SJCRH30 (cell line): ENCODE measurements at regions not wholly inside any gene's neighbourhood (a gene's known extent, or its start where the extent isn't known, plus 50 kb on each side); places are given as distances from the start of the nearest gene placed in this dataset.

Source experiments
- DNase-seq, 2 experiments: peaks; one replicate each; pipeline ENCODE4 v3.0.0-alpha.2; 2015 to 2020
- H3K27ac ChIP-seq: fragments of 250-450 bp; sonication (Bioruptor Pico); 2 replicates; pipeline ENCODE4 v1.5.1; 2020; ENCODE audit warnings: mild to moderate bottlenecking, moderate library complexity
- H3K27me3 ChIP-seq: fragments of 250-450 bp; sonication (Bioruptor Pico); 2 replicates; pipeline ENCODE4 v1.5.1; 2020; ENCODE audit warnings: mild to moderate bottlenecking, moderate library complexity
- H3K36me3 ChIP-seq: fragments of 250-450 bp; sonication (Bioruptor Pico); 2 replicates; pipeline ENCODE4 v1.5.1; 2020; ENCODE audit warnings: mild to moderate bottlenecking, moderate library complexity
- H3K4me1 ChIP-seq: fragments of 250-450 bp; sonication (Bioruptor Pico); 2 replicates; pipeline ENCODE4 v1.5.1; 2020; ENCODE audit warnings: mild to moderate bottlenecking, moderate library complexity
- H3K4me3 ChIP-seq: fragments of 250-450 bp; sonication (Bioruptor Pico); 2 replicates; pipeline ENCODE4 v1.5.1; 2020; ENCODE audit warnings: mild to moderate bottlenecking, moderate library complexity
- H3K9me3 ChIP-seq: fragments of 250-450 bp; sonication (Bioruptor Pico); replicated peaks from 2 replicates; pipeline ENCODE4 v1.5.1; 2020; ENCODE audit warnings: mild to moderate bottlenecking, moderate library complexity

DNA sequence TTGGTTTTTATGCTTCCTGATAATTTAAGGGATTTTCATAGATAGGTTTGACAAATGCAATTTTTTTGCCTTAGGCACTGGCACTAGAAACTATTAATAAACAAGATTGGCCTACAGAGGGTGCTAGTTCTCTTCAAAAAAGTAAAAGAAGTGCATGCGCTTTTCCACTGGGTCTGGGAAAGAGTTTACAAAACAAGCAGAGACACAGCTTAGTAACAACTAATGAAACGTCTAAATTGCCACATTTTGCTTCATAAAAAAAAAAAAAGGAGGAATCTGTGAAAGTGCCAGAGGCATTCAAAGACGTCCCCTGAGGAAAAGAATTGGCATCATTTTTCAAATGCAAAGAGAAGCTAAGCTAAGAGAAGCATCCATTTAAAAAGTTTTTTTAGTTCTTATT, 58.3 kb upstream of the EEA1 start:
- no peaks in the 10 kb centered on the region for H3K27me3 ChIP-seq
- no peaks in the 10 kb centered on the region for H3K4me1 ChIP-seq
- peak; percentile 17 to 70 for DNase-seq
- H3K9me3 ChIP-seq: 0 out of 2 replicates have a peak, but pooled peaks cover 3% of the 10 kb centered on the region
- H3K4me3 ChIP-seq: no peak overlapping the region
- H3K27ac ChIP-seq: no peak overlapping the region
- no peaks in the 10 kb centered on the region for H3K36me3 ChIP-seq

DNA sequence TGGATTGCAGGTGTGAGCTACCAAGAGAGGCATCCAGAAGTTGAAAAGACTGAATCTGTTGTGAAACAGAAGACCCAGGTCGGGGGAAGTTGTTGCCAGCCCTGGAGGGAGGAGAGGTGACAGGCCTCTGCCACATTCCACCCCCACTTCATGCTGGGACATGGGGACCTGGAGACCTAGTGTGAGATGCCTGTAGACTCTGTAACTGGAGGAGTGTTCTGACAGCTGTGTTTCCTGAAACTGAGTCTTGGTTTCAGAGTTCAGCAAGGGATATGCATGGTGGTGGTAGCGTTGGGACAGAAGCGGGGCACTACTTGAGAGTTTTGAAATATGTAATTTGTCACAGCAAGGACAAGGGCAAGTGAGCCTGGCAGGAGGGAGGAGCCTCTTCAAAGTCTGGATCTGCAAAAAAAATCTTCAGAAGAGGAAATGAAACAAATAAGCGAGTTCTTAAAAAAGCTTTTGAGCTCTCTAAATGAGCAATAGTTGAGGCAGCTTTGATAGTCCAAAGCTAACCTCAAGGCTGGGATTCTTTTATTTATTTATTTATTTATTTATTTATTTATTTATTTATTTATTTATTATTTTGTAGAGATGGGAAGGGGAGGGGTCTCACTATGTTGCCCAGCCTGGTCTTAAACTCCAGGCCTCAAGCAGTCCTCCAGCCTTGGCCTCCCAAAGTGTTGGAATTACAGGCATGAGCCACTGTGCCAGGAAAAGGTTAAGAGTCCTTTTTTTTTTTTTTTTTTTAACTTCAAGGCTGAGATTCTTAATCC, 58.9 kb upstream of the EEA1 start:
- peak in 1 of 2 experiments; percentile 31 for DNase-seq
- Histone ChIP-seq H3K9me3 (0 out of 2 replicates have a peak, but pooled peaks cover 4% of the 10 kb centered on the region), H3K27me3 (no peaks in the 10 kb centered on the region), H3K36me3 (no peaks in the 10 kb centered on the region), H3K4me3 (no peak overlapping the region), H3K4me1 (no peaks in the 10 kb centered on the region), H3K27ac (no peak overlapping the region)

DNA sequence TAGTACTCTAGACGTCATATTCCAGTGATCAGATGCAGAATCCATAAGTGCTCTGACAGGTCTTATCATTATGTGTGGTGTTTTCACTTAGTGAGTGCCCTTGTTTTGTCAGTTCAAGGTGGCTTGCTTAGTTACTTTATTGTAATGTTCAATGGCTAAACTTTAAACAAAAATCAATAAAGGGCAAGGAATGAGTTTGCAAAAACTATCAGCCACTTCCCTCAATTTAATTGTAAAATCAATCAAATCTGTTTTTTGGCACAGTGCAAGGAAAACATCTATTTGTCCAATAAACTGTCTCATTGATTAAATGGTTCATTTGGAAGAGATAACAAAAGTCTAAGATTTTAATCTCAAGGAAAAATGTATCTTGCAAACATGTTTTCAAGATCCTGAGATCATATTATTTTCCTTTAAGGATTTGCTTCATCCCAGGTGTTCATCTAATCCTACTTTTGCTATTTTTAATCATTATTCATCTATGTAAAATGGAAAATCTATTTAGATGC, 59.6 kb upstream of the EEA1 start:
- H3K9me3 ChIP-seq: 0 out of 2 replicates have a peak, but pooled peaks cover 5% of the 10 kb centered on the region
- no peaks in the 10 kb centered on the region for H3K4me1 ChIP-seq
- no peak overlapping the region for H3K27ac ChIP-seq
- H3K36me3 ChIP-seq: no peaks in the 10 kb centered on the region
- no peaks in the 10 kb centered on the region for H3K27me3 ChIP-seq
- no peak overlapping the region for H3K4me3 ChIP-seq
- DNase-seq: no peak

DNA sequence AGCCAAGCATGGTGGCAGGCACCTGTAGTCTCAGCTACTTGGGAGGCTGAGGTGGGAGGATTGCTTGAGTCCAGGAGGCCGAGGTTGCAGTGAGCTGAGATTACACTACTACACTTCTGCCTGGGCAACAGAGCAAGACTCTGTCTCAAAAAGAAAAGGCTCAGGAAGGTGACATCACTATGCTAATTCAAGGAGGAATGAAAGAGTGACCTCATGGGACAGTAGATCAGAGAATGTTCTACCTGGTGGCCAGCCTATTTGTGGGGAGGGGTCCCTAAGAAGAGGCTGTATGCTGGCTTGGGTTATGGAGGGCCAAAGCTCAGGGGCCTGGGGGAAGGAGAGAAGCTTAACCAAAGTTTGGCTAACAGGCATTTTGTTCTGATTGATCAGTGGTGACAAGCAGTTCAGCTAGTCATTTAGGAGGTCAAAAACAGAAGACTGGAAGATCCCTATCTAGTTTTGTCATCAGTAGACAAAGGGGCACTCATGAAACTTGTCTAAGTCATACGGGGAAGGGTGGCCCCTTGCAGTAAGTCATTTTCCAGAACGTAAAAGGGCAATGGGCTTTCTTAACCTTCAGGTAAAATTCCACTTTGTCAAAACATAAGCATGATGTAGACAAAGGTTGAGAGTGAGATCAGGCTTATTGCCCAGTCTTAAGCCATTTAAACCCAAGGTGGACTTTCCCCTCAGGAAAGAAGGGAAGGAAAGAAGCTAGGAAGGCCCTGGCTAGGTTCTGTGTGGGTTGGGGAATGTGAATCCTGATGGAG, 60.8 kb upstream of the EEA1 start:
- no peak for DNase-seq
- H3K9me3 ChIP-seq: 0 out of 2 replicates have a peak, but pooled peaks cover 2% of the 10 kb centered on the region
- no peaks in the 10 kb centered on the region for H3K27me3 ChIP-seq
- no peaks in the 10 kb centered on the region for H3K36me3 ChIP-seq
- H3K4me3 ChIP-seq: no peak overlapping the region
- H3K4me1 ChIP-seq: no peaks in the 10 kb centered on the region
- no peak overlapping the region for H3K27ac ChIP-seq

DNA sequence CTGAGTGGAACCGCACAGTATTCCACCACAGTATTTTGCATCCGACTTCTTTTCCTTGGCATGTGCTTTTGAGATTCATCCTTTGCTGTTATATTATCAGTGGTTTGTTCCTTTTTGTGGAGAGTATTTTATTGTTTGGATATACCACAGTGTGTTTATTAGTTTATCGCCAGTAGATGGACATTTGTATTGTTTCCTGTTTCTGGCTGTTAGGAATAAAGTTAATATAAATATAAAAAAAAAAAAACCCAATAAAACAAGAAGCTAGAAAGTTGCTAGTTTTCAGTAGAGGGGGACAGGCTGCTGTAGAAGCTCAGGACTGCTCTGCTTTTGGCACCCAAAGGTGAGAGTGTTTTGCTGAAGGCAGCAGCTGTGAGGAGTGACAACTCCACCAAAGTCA, 62.0 kb upstream of the EEA1 start:
- H3K4me3 ChIP-seq: no peak overlapping the region

DNA sequence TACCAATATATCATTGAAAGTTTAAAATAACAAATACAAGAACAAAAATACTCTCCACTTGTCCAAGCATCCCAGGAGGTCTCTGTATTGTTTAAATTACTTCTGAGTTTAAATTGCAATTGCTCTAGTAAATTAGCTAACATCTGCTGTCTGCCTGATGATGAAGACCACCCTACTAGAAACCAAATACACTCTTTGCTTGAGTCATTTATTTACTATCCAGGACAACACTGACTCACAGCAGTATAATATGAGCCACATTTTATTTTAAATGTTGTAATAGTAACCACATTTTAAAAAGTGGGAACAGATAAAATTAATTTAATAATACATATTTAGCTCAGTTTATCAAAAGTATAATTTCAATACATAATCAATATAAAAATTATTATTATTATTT, 62.9 kb upstream of the EEA1 start:
- DNase-seq: no peak
- 0 out of 2 replicates have a peak, but pooled peaks cover 2% of the 10 kb centered on the region for H3K9me3 ChIP-seq
- no peak overlapping the region for H3K4me3 ChIP-seq
- no peak overlapping the region for H3K27ac ChIP-seq
- H3K4me1 ChIP-seq: no peaks in the 10 kb centered on the region
- H3K36me3 ChIP-seq: no peaks in the 10 kb centered on the region
- H3K27me3 ChIP-seq: no peaks in the 10 kb centered on the region

More for the DNA sequence above, 62.0 kb upstream of the EEA1 start:
- H3K36me3 ChIP-seq: no peaks in the 10 kb centered on the region
- no peak for DNase-seq
- H3K27ac ChIP-seq: no peak overlapping the region
- no peaks in the 10 kb centered on the region for H3K4me1 ChIP-seq
- no peaks in the 10 kb centered on the region for H3K27me3 ChIP-seq
- H3K9me3 ChIP-seq: 0 out of 2 replicates have a peak, but pooled peaks cover 2% of the 10 kb centered on the region

DNA sequence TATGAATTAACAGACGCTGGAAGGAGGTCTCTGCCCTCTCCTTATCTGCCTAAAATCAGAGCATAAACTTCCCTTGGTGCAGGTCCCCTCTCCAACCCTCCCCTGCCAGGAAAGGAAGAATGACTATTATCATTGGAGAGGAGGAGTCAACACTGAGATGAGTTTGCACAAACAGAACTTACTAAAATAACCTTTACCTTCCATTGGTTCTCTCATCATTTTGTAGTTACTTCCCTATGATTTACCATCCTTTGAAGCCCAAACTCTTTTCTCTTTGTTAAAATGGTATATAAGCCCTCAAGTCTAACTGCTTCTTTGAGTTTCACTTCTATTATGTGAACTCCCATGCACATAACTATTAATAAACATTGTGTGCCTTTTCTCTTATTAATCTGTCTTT, 64.2 kb upstream of the EEA1 start:
- Histone ChIP-seq H3K36me3 (no peaks in the 10 kb centered on the region), H3K27ac (no peak overlapping the region), H3K4me1 (no peaks in the 10 kb centered on the region), H3K4me3 (no peak overlapping the region), H3K9me3 (0 out of 2 replicates have a peak, but pooled peaks cover 2% of the 10 kb centered on the region), H3K27me3 (no peaks in the 10 kb centered on the region)
- DNase-seq: no peak

DNA sequence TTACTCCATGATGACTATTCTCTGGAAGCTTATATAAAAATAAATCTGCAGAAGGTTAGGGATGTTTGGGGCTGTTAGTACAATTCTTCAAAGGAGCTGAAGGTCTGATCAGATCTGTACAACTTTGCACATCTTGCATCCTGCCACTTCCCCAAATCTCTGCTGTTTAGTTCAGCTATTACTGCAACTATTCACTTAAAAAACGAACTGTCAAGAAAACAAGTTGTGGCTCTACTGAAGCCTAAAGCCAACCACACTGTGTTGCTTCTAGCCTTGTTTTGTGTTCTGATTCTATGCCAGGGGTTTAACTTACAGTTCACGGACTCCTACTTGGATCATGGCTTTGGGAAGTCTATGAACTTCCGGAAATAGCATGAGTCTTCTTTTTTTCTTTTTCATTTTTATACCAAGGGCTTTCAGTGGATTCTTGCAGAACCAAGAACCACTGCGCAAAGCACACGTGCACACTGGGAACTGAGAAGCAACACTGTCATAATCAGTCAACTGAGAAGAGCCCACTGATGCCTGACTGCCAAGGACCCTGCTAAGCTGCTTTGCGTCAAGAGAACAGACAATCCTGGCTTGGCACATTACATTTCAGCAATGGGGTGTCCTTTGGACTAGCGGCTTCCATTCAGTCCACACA, 66.3 kb upstream of the EEA1 start:
- H3K36me3 ChIP-seq: no peaks in the 10 kb centered on the region
- H3K27me3 ChIP-seq: no peaks in the 10 kb centered on the region
- DNase-seq: no peak

DNA sequence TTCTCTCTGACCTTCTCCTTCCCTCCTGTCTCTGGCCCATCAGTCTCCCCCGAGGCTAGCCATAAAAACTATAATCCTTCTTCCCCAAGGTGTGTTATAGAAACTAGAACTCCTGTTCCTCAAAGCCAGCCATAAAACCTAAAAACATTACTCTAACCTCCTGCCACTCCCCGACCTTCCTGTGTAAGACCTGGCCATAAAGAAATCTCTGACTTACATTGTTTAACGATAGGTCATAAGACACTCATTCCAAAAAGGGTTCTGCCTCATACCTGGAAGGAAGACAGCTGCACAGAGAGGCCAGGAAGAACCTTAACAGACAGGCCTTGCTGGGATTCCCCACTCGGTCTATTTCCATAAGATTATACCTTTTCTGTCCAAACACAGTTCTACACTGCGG, 70.9 kb upstream of the EEA1 start:
- Histone ChIP-seq H3K4me1 (no peaks in the 10 kb centered on the region), H3K9me3 (no peaks in the 10 kb centered on the region)

More for the DNA sequence above, 66.3 kb upstream of the EEA1 start:
- no peak overlapping the region for H3K4me3 ChIP-seq
- H3K4me1 ChIP-seq: no peaks in the 10 kb centered on the region
- 0 out of 2 replicates have a peak, but pooled peaks cover 2% of the 10 kb centered on the region for H3K9me3 ChIP-seq
- H3K27ac ChIP-seq: no peak overlapping the region

DNA sequence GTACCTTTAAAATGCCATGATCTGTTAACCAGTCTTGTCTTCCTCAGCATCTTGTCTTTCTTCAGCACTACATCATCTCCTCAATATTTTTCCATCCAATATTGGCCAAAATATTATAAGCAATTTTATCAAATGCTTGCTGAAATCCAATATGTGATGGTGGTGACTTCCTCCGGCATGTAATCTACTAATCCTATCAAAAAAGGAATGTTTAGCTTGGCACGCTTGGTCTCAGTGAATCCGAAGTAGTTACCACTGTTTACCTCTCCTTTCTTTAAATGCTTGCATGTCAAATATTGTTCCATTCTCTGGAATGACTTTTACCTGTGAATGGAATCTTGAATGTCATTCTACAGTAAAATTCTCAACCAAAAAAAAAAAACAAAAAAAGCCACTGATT, 72.3 kb upstream of the EEA1 start:
- no peaks in the 10 kb centered on the region for H3K36me3 ChIP-seq

More for the DNA sequence above, 70.9 kb upstream of the EEA1 start:
- H3K27ac ChIP-seq: no peak overlapping the region
- no peak for DNase-seq
- no peaks in the 10 kb centered on the region for H3K27me3 ChIP-seq
- H3K36me3 ChIP-seq: no peaks in the 10 kb centered on the region
- no peak overlapping the region for H3K4me3 ChIP-seq

DNA sequence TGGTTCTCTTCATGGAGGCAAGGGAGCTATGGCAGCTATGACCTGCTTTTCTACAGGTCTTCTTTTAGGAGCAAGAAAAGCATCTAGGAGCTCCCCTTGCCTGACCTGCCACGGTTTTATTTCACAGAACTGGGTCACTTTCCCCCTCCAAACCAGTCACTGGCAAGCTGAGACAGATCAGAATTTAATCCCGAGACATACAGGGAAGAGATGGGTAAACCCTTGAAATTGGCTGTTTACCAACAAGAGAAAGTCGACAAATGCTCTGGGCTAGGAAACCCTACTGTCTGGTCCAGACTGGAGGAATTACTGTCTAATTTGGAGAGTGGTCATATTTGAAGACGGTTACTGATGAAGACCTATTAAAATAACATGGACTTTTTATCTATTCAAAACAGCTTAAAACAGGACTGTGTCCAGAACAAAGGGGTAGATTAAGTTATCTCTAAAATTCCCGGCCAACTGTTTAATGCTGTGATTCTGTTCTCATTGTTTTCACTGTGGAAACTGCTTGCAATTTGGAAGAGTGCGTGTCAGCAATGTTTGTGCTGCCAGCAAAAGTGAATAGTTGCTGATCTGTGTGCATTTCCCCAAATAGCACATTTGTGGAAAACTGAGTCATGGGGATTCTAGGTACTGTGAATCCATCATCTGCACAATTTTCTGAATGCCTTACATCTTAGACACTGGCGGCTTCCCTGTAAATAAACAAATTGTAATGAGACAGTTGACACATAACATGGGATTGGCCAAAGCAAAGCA, 73.4 kb upstream of the EEA1 start:
- Histone ChIP-seq H3K4me3 (no peak overlapping the region), H3K36me3 (no peaks in the 10 kb centered on the region), H3K4me1 (no peaks in the 10 kb centered on the region), H3K9me3 (no peaks in the 10 kb centered on the region), H3K27me3 (no peaks in the 10 kb centered on the region), H3K27ac (no peak overlapping the region)
- no peak for DNase-seq

More for the DNA sequence above, 72.3 kb upstream of the EEA1 start:
- Histone ChIP-seq H3K4me1 (no peaks in the 10 kb centered on the region), H3K9me3 (no peaks in the 10 kb centered on the region), H3K27me3 (no peaks in the 10 kb centered on the region), H3K27ac (no peak overlapping the region), H3K4me3 (no peak overlapping the region)
- no peak for DNase-seq

DNA sequence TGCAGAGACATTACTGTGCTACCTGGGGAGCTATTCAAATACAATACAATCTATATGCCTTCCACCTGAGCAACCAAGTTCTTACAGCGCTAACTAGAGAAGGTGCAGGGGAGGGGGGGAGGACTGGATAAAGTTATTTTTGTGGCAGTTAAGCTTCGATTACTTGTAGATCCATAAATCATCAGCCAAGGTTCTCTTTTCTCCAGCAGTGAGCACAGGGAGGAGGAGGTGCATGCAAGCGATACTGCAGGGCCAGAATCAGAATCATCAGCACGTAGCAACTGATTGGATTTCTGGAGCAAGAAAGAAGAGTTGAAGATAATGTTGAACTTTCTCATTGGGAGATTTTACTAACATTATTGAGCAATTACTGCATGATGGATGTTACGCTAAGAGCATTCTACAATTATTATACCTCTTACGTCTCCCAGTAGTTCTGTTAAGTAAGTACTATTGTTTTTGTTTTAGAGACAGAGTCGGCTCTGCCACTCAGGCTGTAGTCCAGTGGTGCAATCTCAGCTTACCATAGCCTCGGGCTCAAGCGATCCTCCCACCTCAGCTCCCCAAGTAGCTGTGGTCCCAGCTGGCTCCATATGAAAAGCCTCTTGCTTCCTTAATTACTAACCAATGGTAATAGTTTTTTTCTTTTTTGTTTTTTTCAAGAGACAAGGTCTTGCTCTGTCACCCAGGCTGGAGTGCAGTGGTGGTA, 74.6 kb upstream of the EEA1 start:
- Histone ChIP-seq H3K36me3 (no peaks in the 10 kb centered on the region), H3K9me3 (no peaks in the 10 kb centered on the region), H3K27me3 (no peaks in the 10 kb centered on the region), H3K4me1 (no peaks in the 10 kb centered on the region), H3K27ac (no peak overlapping the region), H3K4me3 (no peak overlapping the region)
- no peak for DNase-seq

DNA sequence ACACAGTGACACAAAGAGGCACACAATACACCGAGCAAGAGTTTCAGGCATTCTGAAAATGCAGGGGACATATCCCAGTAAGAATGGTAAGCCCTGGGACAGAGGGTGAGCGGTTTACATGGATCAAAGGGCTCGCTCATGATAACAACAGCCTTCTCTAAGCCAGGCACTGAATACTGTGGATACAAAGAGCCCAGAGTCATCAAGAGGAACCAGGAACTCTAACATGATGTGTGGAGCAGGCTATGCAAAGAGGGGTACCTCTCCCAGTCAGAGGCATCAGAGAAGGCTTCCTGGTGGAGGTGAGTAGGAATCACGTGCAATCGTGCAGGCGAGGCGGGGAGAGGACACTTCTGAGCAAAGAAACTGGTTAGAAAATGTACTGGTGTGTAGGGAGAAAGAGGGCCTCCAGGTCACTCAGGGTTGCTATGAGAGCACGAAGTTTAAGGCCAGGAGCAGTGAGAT, 76.9 kb upstream of the EEA1 start:
- Histone ChIP-seq H3K4me1 (no peaks in the 10 kb centered on the region), H3K36me3 (no peaks in the 10 kb centered on the region), H3K27me3 (no peaks in the 10 kb centered on the region), H3K9me3 (no peaks in the 10 kb centered on the region), H3K27ac (no peak overlapping the region), H3K4me3 (no peak overlapping the region)
- no peak for DNase-seq
